Right kidney (tissue), 1 donor: ENCODE measurements at regions not wholly inside any gene's neighbourhood (a gene's known extent, or its start where the extent isn't known, plus 50 kb on each side); places are given as distances from the start of the nearest gene placed in this dataset.
"Not testable (repeated sequence)": the region's sequence is repeated elsewhere in the genome, so short reads cannot be mapped to it uniquely, and the experiment has no call there.

Experiments
- DNase-seq: peaks from one replicate; pipeline ENCODE4 v3.0.0-alpha.2; 2016

- no peak for DNase-seq
Observed at GRCh38 chr16:65617421-65617820, 495.6 kb upstream of the CDH11 start.

- DNase-seq, result no peak
Observed at GRCh38 chr16:65608455-65608854, 486.6 kb upstream of the CDH11 start.

GRCh38 chr16:65604771-65605170 lies 482.9 kb upstream of the CDH11 start:
- DNase-seq, result no peak

- DNase-seq, result no peak
Observed at GRCh38 chr16:65601781-65602180, 479.9 kb upstream of the CDH11 start.

GRCh38 chr16:65600629-65601028 lies 478.8 kb upstream of the CDH11 start:
- DNase-seq, result no peak

GRCh38 chr16:65600046-65600445 lies 478.2 kb upstream of the CDH11 start:
- DNase-seq, result no peak

GRCh38 chr16:65598621-65599020 lies 476.8 kb upstream of the CDH11 start:
- no peak for DNase-seq

- DNase-seq, result no peak
Observed at GRCh38 chr16:65583498-65583897, 461.6 kb upstream of the CDH11 start.

GRCh38 chr16:65579050-65579449 lies 457.2 kb upstream of the CDH11 start:
- DNase-seq, result no peak

GRCh38 chr16:65576631-65577030 lies 454.8 kb upstream of the CDH11 start:
- no peak for DNase-seq

- DNase-seq, result no peak
Observed at GRCh38 chr16:65576139-65576538, 454.3 kb upstream of the CDH11 start.

GRCh38 chr16:65574326-65574966 lies 452.6 kb upstream of the CDH11 start:
- no peak for DNase-seq

- DNase-seq, result no peak
Observed at GRCh38 chr16:65572156-65572555, 450.3 kb upstream of the CDH11 start.

- DNase-seq, result no peak
Observed at GRCh38 chr16:65570261-65570660, 448.4 kb upstream of the CDH11 start.

GRCh38 chr16:65559846-65560245 lies 438.0 kb upstream of the CDH11 start:
- DNase-seq, result no peak

GRCh38 chr16:65549689-65550088 lies 427.8 kb upstream of the CDH11 start:
- not testable (repeated sequence) for DNase-seq

- no peak for DNase-seq
Observed at GRCh38 chr16:65548470-65548869, 426.6 kb upstream of the CDH11 start.

- no peak for DNase-seq
Observed at GRCh38 chr16:65547772-65548446, 426.0 kb upstream of the CDH11 start.

GRCh38 chr16:65546353-65546791 lies 424.5 kb upstream of the CDH11 start:
- no peak for DNase-seq

GRCh38 chr16:65545413-65545956 lies 423.6 kb upstream of the CDH11 start:
- DNase-seq, result no peak

GRCh38 chr16:65543781-65544740 lies 422.2 kb upstream of the CDH11 start:
- DNase-seq, result no peak

- DNase-seq, result no peak
Observed at GRCh38 chr16:65541646-65542045, 419.8 kb upstream of the CDH11 start.

GRCh38 chr16:65540901-65541300 lies 419.0 kb upstream of the CDH11 start:
- no peak for DNase-seq
